ENCODE measurements at regions not wholly inside any gene's neighbourhood (a gene's known extent, or its start where the extent isn't known, plus 50 kb on each side); places are given as distances from the start of the nearest gene placed in this dataset.

- Histone ChIP-seq H3K4me2 (ENCODE audit: low read length) (no peak overlapping the region), H3K79me2 (ENCODE audit: insufficient read depth, low read length) (no peaks in the 10 kb centered on the region), H3K9ac (ENCODE audit: low read length) (no peak overlapping the region), H2AFZ (ENCODE audit: low read length) (no peak overlapping the region), H3K4me1 (ENCODE audit: insufficient read depth, low read length, severe bottlenecking) (no peaks in the 10 kb centered on the region), H4K20me1 (ENCODE audit: insufficient read depth, low read length) (no peaks in the 10 kb centered on the region), H3K36me3 (ENCODE audit: insufficient read depth, low read length) (no peaks in the 10 kb centered on the region), H3K9me3 (ENCODE audit: low read length) (no peaks in the 10 kb centered on the region), H3F3A (ENCODE audit: insufficient read depth, low read length) (no peaks in the 10 kb centered on the region), H3K9me2 (ENCODE audit: low read depth, low read length) (no peaks in the 10 kb centered on the region), H3K27me3 (ENCODE audit: insufficient read depth, low read length) (no peaks in the 10 kb centered on the region), H3K4me3 (ENCODE audit: low read depth, low read length, poor library complexity, severe bottlenecking) (no peak overlapping the region), H3K27ac (ENCODE audit: low read depth, low read length, poor library complexity, severe bottlenecking) (no peak overlapping the region)
- TF ChIP-seq CTCF (IDR thresholded peaks at IDR 0.05; ENCODE audit: low read length) = no peak
- TF ChIP-seq EZH2 (IDR thresholded peaks at IDR 0.05; ENCODE audit: borderline replicate concordance, low read length) = no peak
These were observed 377.5 kb upstream of the NR2F2 start for GRCh38 chr15:95953032-95953431.

DNA sequence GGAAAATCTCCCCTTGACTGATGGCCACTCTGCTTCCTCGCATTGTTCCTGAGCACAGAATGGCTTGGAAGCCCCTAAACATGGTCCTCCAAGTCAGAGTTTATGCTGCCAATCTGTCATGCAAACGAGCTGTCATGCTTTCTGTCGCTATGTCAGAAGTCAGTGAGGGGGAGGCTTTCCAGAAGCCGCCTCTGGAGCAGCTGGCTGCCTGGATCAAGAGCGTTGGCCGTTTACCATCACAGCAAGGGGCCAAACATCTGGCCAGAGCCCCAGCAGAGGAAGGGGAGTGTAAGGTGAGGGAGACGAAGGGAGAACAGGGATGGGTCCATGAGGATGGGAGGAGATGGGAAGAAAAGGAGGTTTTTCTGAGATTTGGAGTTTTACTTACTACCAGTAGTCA, 372.6 kb upstream of the NR2F2 start:
- no peaks in the 10 kb centered on the region for H3K9me2 ChIP-seq (ENCODE audit: low read depth, low read length)
- H3K4me1 ChIP-seq (ENCODE audit: insufficient read depth, low read length, severe bottlenecking) = no peaks in the 10 kb centered on the region
- no peaks in the 10 kb centered on the region for H4K20me1 ChIP-seq (ENCODE audit: insufficient read depth, low read length)
- H3K27me3 ChIP-seq (ENCODE audit: insufficient read depth, low read length) = no peaks in the 10 kb centered on the region
- no peak overlapping the region for H3K4me2 ChIP-seq (ENCODE audit: low read length)
- no peaks in the 10 kb centered on the region for H3K9me3 ChIP-seq (ENCODE audit: low read length)
- no peaks in the 10 kb centered on the region for H3K36me3 ChIP-seq (ENCODE audit: insufficient read depth, low read length)
- no peak overlapping the region for H3K27ac ChIP-seq (ENCODE audit: low read depth, low read length, poor library complexity, severe bottlenecking)
- no peak overlapping the region for H3K4me3 ChIP-seq (ENCODE audit: low read depth, low read length, poor library complexity, severe bottlenecking)
- H3F3A ChIP-seq (ENCODE audit: insufficient read depth, low read length) = no peaks in the 10 kb centered on the region
- no peaks in the 10 kb centered on the region for H3K79me2 ChIP-seq (ENCODE audit: insufficient read depth, low read length)
- TF ChIP-seq CTCF (IDR thresholded peaks at IDR 0.05; ENCODE audit: low read length) (no peak), EZH2 (IDR thresholded peaks at IDR 0.05; ENCODE audit: borderline replicate concordance, low read length) (no peak)
- H2AFZ ChIP-seq (ENCODE audit: low read length) = no peak overlapping the region
- H3K9ac ChIP-seq (ENCODE audit: low read length) = no peak overlapping the region

GRCh38 chr15:95958382-95958781, 372.1 kb upstream of the NR2F2 start:
- Histone ChIP-seq H3K9ac (ENCODE audit: low read length) (no peak overlapping the region), H3K9me2 (ENCODE audit: low read depth, low read length) (no peaks in the 10 kb centered on the region), H3K79me2 (ENCODE audit: insufficient read depth, low read length) (no peaks in the 10 kb centered on the region), H3K4me1 (ENCODE audit: insufficient read depth, low read length, severe bottlenecking) (no peaks in the 10 kb centered on the region), H3K36me3 (ENCODE audit: insufficient read depth, low read length) (no peaks in the 10 kb centered on the region), H3K27me3 (ENCODE audit: insufficient read depth, low read length) (no peaks in the 10 kb centered on the region), H2AFZ (ENCODE audit: low read length) (no peak overlapping the region), H3K4me3 (ENCODE audit: low read depth, low read length, poor library complexity, severe bottlenecking) (no peak overlapping the region), H3K4me2 (ENCODE audit: low read length) (no peak overlapping the region), H4K20me1 (ENCODE audit: insufficient read depth, low read length) (no peaks in the 10 kb centered on the region), H3K9me3 (ENCODE audit: low read length) (no peaks in the 10 kb centered on the region), H3F3A (ENCODE audit: insufficient read depth, low read length) (no peaks in the 10 kb centered on the region), H3K27ac (ENCODE audit: low read depth, low read length, poor library complexity, severe bottlenecking) (no peak overlapping the region)
- no peak for TF ChIP-seq CTCF (IDR thresholded peaks at IDR 0.05; ENCODE audit: low read length)
- no peak for TF ChIP-seq EZH2 (IDR thresholded peaks at IDR 0.05; ENCODE audit: borderline replicate concordance, low read length)
